Activated naive CD4-positive, alpha-beta T cell treated with Interleukin-2 at 50 U/mL for 16 hours (primary cell): ENCODE measurements at regions not wholly inside any gene's neighbourhood (a gene's known extent, or its start where the extent isn't known, plus 50 kb on each side); places are given as distances from the start of the nearest gene placed in this dataset.

Experiments
- DNase-seq: peaks from one replicate; pipeline ENCODE4 v3.0.0-alpha.2; 2020

GRCh38 chr13:106987427-106987785 lies 419.5 kb upstream of the ARGLU1 start:
- no peak for DNase-seq

DNA sequence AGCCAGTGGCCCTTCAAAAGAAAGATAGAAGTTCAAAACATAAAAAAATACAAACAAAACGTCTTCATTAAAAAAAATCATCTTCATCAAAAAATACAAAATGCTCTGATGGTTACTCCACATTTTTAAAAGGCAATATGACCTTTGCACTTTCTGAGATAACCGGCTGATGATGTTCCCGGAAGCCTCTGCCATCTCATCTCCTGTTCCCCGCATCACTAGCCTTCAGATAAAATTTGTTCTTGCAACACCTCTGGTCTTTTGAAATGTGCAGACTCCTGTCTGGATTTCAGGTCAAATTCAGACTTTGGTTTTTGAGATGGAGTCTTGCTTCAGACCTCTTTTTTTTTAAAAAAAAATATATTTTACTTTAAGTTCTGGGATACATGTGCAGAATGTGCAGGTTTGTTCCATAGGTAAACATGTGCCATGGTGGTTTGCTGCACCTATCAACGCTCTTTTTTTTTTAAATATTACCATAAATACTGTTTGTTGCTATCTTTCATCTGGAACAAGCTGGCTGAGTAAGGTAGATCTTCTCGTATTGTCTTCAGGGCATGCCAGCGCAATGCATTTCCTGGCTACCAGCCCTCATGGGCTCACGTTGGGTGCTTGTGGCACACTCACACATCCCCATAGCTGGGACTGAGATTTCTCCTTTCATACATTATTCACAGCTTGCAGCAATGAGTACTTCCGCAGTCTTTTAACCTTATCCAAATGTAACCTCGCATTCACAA lies 418.9 kb upstream of the ARGLU1 start:
- no peak for DNase-seq

DNA sequence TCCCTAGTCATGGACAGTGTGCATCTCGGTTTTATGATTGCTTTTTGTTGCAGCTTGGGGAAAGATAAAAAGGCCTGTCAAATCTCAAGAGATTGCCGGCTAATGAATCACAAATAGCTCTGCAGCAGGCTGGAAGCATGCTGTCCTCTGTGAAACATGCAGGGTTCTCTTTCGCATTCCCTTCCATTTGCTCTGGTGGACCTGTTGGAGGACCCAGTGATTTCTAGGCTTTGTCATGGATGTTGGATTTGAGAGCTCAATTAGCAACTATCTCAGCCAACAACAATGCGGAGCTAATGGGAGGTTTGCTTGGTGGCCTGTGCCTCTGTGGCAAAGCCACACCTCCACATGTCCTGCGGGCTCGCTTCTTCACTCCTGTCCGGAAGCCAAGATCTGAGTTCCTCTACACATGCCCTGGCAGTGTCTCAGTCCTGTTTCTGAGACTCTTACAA lies 418.1 kb upstream of the ARGLU1 start:
- DNase-seq: no peak

DNA sequence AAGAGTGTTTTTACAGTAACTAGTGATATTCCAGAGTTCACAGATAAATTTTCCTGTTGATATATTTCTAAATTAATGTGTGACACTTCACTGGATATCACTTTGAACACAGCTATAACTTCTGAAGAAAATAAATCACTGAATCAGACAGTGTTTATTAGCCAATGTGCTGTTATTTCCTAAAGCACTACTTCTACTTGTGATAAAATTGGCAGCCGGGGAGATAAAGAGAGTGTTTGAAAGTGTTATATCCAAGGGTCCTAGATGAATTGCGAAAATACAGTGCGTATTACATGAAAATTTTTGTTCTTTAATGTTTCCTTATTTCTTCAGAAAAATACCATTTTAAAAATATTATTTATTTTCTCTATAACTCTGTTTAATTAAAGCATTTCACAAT lies 417.5 kb upstream of the ARGLU1 start:
- DNase-seq: no peak

GRCh38 chr13:106981051-106981450 lies 413.1 kb upstream of the ARGLU1 start:
- no peak for DNase-seq

- DNase-seq: no peak
Measured at GRCh38 chr13:106967391-106967790, 399.5 kb upstream of the ARGLU1 start.

- DNase-seq: no peak
Measured at GRCh38 chr13:106963151-106963550, 395.2 kb upstream of the ARGLU1 start.

DNA sequence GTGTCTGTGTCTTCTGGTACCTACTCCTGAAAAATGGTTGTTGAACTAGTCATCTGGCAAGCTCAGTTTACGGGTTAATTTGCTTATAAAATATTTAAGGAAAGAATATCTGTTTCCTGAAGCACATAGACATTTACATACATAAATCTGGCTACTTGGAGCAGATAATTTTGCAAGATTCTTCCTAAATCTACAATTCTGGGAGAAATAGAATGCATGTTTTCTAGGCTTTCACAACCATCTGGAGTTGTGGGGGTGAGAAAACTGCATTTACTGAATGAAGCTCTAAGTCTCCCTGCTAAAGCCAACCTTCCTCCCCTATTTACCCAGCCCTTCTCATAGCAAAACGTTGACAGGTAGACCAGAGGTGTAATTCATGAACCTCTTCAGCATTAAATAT lies 393.7 kb upstream of the ARGLU1 start:
- no peak for DNase-seq

DNA sequence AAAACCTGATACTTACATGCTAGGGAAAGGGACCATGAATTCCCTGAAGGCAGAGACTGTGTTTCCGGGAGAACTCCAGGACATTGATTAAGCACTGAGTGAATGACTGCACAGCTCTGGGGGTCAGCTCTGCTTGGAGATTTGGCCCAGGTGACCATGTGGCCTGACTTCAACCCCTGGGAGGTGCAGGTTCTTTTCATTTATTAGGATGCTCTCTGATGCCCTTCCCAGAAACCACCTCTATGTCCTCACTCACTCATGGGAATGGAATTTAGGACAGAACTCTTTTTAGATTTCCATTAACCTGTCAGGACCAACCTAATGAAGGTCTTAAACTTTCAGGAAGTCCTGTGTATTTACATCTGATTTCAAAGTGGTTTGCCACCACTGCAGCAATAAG lies 393.3 kb upstream of the ARGLU1 start:
- no peak for DNase-seq

DNA sequence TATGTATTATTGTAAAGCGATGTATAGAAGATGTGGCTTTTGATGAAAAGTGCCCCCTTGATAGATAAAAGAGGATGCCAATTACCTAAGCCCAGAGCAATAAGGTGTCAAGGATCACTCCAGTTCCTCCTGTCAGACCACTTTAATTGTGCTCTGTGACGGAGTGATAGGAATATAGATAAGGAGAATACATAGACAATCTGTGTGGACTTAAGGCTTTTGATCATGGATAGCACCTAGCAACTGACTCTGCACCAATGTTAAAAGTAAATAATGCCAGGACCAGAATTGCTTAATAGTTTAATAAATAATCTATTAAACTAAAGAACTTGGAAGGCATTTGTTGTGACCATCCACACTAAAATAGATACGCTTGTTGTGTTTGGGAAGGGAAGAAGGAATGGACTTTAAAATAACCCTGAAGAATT lies 390.7 kb upstream of the ARGLU1 start:
- no peak for DNase-seq

GRCh38 chr13:106942563-106942962 lies 374.6 kb upstream of the ARGLU1 start:
- DNase-seq: no peak

DNA sequence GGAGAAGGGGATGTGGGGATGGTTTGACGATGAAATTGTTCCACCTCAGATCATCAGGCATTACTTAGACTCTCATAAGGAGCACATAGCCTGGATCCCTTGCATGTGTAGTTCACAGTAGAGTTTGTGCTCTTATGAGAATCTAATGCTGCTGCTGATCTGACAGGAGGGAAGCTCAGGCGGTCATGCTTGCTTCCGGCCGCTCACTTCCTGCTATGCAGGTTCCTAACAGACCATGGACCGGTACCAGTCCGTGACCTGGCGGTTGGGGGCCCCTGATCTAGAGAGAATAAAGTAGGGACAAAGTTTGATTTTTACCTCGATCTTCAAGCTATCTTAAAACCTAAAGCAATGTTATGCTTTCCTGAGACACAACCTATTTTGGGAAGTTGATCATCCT lies 373.8 kb upstream of the ARGLU1 start:
- no peak for DNase-seq

DNA sequence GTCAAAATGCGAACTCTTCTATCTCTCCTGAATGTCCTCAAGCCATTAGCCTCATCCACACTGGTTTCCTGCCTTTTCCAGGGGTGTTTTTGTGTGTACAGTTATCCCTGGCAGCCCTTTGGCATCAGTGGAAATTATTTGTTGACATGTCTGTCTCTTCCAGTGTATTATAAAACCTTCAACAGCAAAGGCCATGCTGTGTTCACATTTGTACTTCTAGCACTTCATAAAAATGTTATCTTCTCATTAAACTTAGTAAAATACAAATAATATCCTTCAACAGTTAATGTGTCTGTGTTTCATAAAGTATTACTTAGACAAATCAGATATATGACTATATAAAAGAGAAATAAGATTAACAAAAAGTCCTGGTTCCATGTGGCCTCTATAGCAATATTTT lies 359.5 kb upstream of the ARGLU1 start:
- no peak for DNase-seq

- no peak for DNase-seq
Measured at GRCh38 chr13:106922384-106922783, 354.4 kb upstream of the ARGLU1 start.

GRCh38 chr13:106919638-106920037 lies 351.7 kb upstream of the ARGLU1 start:
- no peak for DNase-seq

DNA sequence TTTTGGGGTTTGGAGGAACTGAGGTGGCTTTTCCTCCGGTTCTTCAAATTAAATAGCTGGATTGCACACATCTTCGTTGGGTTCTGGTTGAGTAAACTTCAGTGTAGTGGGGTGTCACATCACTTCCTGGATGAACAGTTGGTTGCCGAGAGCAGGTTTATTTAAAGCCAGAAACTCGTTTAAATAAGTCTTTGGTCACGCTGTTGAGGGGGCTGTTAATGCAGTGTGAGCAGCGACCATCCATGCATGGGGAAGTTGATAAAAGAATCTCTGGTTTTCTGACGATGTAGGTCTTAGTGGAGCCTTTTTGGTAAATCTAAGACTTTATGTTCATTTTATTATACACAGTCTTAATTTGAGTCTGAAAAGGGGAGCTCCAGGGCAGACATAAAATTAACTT lies 351.2 kb upstream of the ARGLU1 start:
- DNase-seq: no peak

DNA sequence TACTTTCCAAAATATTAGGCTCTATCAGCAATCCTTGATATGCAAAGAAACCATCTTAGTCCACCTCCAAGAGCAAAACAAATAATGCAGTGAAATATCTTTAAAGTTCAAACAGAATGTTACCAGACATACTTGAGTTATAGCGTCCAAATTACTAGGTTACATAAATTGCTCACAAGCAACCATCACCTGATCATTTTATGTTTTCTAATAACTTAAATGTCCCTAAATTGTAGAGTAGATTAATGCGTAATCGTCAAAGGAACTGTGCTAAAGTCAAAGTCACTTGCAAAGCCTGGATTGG lies 350.6 kb upstream of the ARGLU1 start:
- no peak for DNase-seq

- DNase-seq: peak; percentile 71
Measured at GRCh38 chr13:106917673-106918556, 350.0 kb upstream of the ARGLU1 start.

GRCh38 chr13:106917024-106917571 lies 349.2 kb upstream of the ARGLU1 start:
- DNase-seq: no peak

DNA sequence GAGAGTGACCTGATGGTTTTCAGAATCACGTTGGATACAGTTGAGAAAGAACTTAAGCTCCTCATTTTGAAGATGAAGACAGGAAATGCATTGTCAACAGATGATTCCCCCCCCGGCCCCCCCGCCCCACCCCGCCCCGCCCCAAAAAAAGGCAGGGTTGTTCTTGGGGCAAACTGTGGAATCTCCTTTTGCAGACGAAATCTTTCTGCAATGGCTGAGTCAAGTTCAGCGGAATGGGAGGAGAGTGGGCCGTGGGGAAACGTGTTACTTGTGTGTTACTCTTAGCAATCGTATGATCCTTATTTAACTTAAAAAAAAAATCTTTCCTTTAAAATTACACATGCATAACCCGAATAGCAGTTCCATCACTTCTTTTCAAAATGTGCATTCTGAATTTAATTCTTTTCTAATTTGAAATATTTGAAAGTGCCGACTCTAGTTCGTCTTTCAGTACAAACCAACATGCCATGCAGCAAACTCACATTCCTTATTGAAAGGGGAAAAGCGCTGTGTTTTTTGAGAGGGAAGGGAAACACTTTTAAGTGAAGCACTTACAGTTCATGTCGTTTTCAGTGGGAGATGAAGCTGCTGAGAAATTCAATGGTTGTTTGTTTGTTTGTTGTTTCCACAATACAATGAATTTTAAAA lies 348.5 kb upstream of the ARGLU1 start:
- no peak for DNase-seq

DNA sequence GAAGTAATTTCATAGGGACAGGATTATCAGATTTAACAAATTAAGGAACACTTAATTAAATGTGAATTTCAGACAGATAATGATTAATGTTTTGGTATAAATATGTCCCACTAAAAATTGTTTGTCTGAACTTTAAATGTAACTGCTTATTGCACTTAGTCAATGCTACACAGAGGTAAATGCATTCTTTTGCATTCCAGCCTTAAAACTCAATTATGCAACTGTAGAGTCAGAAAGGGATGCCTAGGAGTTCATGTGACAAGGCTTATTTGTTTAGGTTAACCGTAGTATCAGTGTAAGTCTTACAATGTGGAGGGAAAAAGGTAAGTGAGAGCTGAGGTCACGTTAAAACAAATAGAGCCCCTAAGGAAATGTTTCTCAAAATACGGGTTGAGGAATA lies 347.2 kb upstream of the ARGLU1 start:
- DNase-seq: no peak

DNA sequence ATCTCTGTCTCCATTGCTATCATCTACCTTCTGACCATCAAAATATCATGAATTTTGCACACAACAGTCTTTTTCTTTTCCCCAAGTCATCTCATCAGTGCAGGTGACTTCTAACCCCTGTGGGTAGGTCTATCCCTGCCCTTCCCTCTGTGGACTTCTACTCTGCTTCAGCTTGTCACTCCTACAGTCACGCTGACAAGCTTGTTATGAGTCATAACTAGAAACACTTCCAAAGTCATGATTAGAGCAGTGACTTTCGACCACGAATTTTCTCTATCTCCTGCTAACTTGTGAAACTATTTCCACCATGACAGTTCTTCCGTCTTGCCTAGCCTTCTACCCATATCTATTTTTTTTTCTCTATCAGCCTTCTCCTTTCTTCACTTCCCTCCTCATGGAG lies 343.7 kb upstream of the ARGLU1 start:
- no peak for DNase-seq

GRCh38 chr13:106911020-106911419 lies 343.1 kb upstream of the ARGLU1 start:
- DNase-seq: no peak
